Lung (tissue), 11 donors: ENCODE measurements at regions not wholly inside any gene's neighbourhood (a gene's known extent, or its start where the extent isn't known, plus 50 kb on each side); places are given as distances from the start of the nearest gene placed in this dataset.

ENCODE experiments used
- ATAC-seq: fragments of 200-7000 bp; cut with Tn5 transposase; one replicate; pipeline ENCODE4 v1.9.1; 2020; ENCODE audit warnings: moderate number of reproducible peaks; ENCODE audit not compliant: insufficient read depth, low FRiP score
- DNase-seq, 3 donors: peaks; one replicate each; pipeline ENCODE4 v3.0.0-alpha.2; 2013 to 2017
- H3K27ac ChIP-seq, 2 donors: one replicate each; pipeline ENCODE4 v1.5.1; 2013; ENCODE audit warnings: mild to moderate bottlenecking in 2 of 2, moderate library complexity in 2 of 2, control low read depth in 1 of 2, inconsistent platforms in 1 of 2, low read depth in 1 of 2, low read length in 1 of 2
- H3K27me3 ChIP-seq, 3 donors: one replicate each; pipeline ENCODE4 v1.5.1; 2013; ENCODE audit warnings: low read length in 2 of 3; ENCODE audit not compliant: control insufficient read depth in 3 of 3, insufficient read depth in 3 of 3
- H3K36me3 ChIP-seq, 4 donors: one replicate each; pipeline ENCODE4 v1.5.1; 2013; ENCODE audit warnings: low read length in 4 of 4, mild to moderate bottlenecking in 1 of 4, moderate library complexity in 1 of 4; ENCODE audit not compliant: control insufficient read depth in 4 of 4, insufficient read depth in 4 of 4
- H3K4me1 ChIP-seq, 5 donors: one replicate each; pipeline ENCODE4 v1.5.1; 2013; ENCODE audit warnings: low read length in 5 of 5, mild to moderate bottlenecking in 2 of 5, moderate library complexity in 1 of 5; ENCODE audit not compliant: control insufficient read depth in 5 of 5, insufficient read depth in 5 of 5
- H3K4me3 ChIP-seq: one replicate; pipeline ENCODE4 v1.5.1; 2013; ENCODE audit warnings: mild to moderate bottlenecking, control low read depth, moderate library complexity
- H3K9ac ChIP-seq, 2 donors: one replicate each; pipeline ENCODE4 v1.5.1; 2013; ENCODE audit warnings: low read length in 2 of 2, control low read depth in 1 of 2; ENCODE audit not compliant: insufficient read depth in 1 of 2
- H3K9me3 ChIP-seq, 4 donors: one replicate each; pipeline ENCODE4 v1.5.1; 2013; ENCODE audit warnings: low read length in 3 of 4, mild to moderate bottlenecking in 1 of 4, moderate library complexity in 1 of 4; ENCODE audit not compliant: control insufficient read depth in 4 of 4, insufficient read depth in 3 of 4
- CTCF ChIP-seq: IDR thresholded peaks from 2 replicates; pipeline ENCODE4 v1.5.1; 2012; ENCODE audit warnings: mild to moderate bottlenecking; ENCODE audit errors: control extremely low read depth, extremely low read depth
- WGBS, 2 donors: extraction: QIAGEN DNeasy Blood & Tissue Kit; methylation state at CpG; one replicate each; pipeline ENCODE4 v1.1.7; 2013; 5-methylcytosine and 5-hydroxymethylcytosine counted together
- donor health status: control.
- donor health status: control.
- donor health status: Bipolar disorder and iron deficiency.
- donor health status: healthy.
- donor health status: DM: yes; HTN: yes; CAD: no.

GRCh38 chr3:109713288-109713687 is 375.9 kb upstream of the DPPA4 start:
- Histone ChIP-seq H3K9ac (no peak overlapping the region), H3K36me3 (no peaks in the 10 kb centered on the region), H3K4me3 (no peak overlapping the region), H3K27me3 (no peaks in the 10 kb centered on the region), H3K27ac (no peak overlapping the region), H3K9me3 (peaks cover 0 to 4% (median 2%) of the 10 kb centered on the region in 4 donors), H3K4me1 (no peaks in the 10 kb centered on the region)
- 78 to 80% methylated on average over 2 of the region's 2 CpGs for WGBS, 2 donors
- ATAC-seq (no peak), DNase-seq (no peak)
- no peak for TF ChIP-seq CTCF

GRCh38 chr3:109715707-109716106 is 378.4 kb upstream of the DPPA4 start:
- Histone ChIP-seq H3K4me3 (no peak overlapping the region), H3K36me3 (no peaks in the 10 kb centered on the region), H3K27me3 (no peaks in the 10 kb centered on the region), H3K9ac (no peak overlapping the region), H3K9me3 (no peaks in the 10 kb centered on the region), H3K27ac (no peak overlapping the region), H3K4me1 (no peaks in the 10 kb centered on the region)
- DNase-seq (no peak), ATAC-seq (no peak)
- 63% methylated on average over 3 of the region's 3 CpGs for WGBS, 2 donors
- no peak for TF ChIP-seq CTCF

- WGBS, 2 donors, result 76 to 85% methylated on average over 4 of the region's 4 CpGs
- TF ChIP-seq CTCF, result no peak
- no peak for ATAC-seq
- no peak for DNase-seq
- Histone ChIP-seq H3K36me3 (no peaks in the 10 kb centered on the region), H3K4me1 (no peaks in the 10 kb centered on the region), H3K9me3 (no peaks in the 10 kb centered on the region), H3K27ac (no peak overlapping the region), H3K9ac (no peak overlapping the region), H3K27me3 (no peaks in the 10 kb centered on the region), H3K4me3 (no peak overlapping the region)
These were observed 381.5 kb upstream of the DPPA4 start for GRCh38 chr3:109718850-109719249.

GRCh38 chr3:109728861-109729494 is 391.6 kb upstream of the DPPA4 start:
- H3K9ac ChIP-seq, result no peak overlapping the region
- no peaks in the 10 kb centered on the region for H3K4me1 ChIP-seq
- no peaks in the 10 kb centered on the region for H3K9me3 ChIP-seq
- no peaks in the 10 kb centered on the region for H3K27me3 ChIP-seq
- ATAC-seq (no peak), DNase-seq (peak in 2 of 3 donors; percentile 50 to 69)
- WGBS, 2 donors, result 61 to 68% methylated on average over 1 of the region's 1 CpG
- H3K36me3 ChIP-seq, result no peaks in the 10 kb centered on the region
- no peak overlapping the region for H3K4me3 ChIP-seq
- no peak overlapping the region for H3K27ac ChIP-seq
- no peak for TF ChIP-seq CTCF
